Panc1 (cell line): ENCODE measurements at regions not wholly inside any gene's neighbourhood (a gene's known extent, or its start where the extent isn't known, plus 50 kb on each side); places are given as distances from the start of the nearest gene placed in this dataset.

Experiments
- POLR2AphosphoS5 ChIP-seq: IDR thresholded peaks from 2 replicates; pipeline ENCODE4 v1.6.1; 2012; ENCODE audit warnings: mild to moderate bottlenecking, low read depth, low read length, moderate library complexity
- SIN3A ChIP-seq: IDR thresholded peaks from 2 replicates; pipeline ENCODE4 v1.6.1; 2012; ENCODE audit warnings: low read depth, mild to moderate bottlenecking, low read length, moderate library complexity, borderline replicate concordance; ENCODE audit not compliant: insufficient read depth
- TF ChIP-seq, protein P1 (sequence below): fragments of 450-650 bp; IDR thresholded peaks from 2 replicates; pipeline ENCODE4 v1.5.1; 2017; ENCODE audit warnings: mild to moderate bottlenecking
- TF ChIP-seq, protein P2 (sequence below), 2 experiments: IDR thresholded peaks; 2 replicates each; pipeline ENCODE4 v1.6.1; 2011 to 2012; ENCODE audit warnings: low read depth in 2 of 2, control low read depth in 1 of 2, low read length in 1 of 2, mild to moderate bottlenecking in 1 of 2, moderate library complexity in 1 of 2; ENCODE audit not compliant: insufficient read depth in 1 of 2

DNA sequence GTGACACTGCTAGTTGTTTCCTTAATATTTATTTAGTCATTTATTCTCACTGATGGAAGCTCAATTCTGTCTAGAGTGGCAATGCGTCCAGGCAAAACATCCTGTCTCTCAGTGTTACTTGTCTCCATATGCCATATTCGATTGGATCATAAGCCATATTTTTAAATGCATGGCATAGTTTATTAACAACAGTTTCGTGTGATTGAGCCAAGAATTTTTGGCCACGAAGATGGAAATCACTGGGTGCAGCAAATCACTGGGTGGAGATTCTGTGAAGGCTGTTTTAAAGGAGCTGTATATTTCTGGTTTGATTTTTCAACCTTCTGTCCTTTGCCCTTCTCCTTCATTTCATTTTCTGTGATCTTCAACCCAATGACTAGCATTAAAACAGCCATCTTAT lies 205.2 kb downstream of the JRKL start:
- TF ChIP-seq, protein P1, sequence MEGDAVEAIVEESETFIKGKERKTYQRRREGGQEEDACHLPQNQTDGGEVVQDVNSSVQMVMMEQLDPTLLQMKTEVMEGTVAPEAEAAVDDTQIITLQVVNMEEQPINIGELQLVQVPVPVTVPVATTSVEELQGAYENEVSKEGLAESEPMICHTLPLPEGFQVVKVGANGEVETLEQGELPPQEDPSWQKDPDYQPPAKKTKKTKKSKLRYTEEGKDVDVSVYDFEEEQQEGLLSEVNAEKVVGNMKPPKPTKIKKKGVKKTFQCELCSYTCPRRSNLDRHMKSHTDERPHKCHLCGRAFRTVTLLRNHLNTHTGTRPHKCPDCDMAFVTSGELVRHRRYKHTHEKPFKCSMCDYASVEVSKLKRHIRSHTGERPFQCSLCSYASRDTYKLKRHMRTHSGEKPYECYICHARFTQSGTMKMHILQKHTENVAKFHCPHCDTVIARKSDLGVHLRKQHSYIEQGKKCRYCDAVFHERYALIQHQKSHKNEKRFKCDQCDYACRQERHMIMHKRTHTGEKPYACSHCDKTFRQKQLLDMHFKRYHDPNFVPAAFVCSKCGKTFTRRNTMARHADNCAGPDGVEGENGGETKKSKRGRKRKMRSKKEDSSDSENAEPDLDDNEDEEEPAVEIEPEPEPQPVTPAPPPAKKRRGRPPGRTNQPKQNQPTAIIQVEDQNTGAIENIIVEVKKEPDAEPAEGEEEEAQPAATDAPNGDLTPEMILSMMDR, result no peak
- TF ChIP-seq SIN3A (no peak), POLR2AphosphoS5 (no peak)
- TF ChIP-seq, protein P2, sequence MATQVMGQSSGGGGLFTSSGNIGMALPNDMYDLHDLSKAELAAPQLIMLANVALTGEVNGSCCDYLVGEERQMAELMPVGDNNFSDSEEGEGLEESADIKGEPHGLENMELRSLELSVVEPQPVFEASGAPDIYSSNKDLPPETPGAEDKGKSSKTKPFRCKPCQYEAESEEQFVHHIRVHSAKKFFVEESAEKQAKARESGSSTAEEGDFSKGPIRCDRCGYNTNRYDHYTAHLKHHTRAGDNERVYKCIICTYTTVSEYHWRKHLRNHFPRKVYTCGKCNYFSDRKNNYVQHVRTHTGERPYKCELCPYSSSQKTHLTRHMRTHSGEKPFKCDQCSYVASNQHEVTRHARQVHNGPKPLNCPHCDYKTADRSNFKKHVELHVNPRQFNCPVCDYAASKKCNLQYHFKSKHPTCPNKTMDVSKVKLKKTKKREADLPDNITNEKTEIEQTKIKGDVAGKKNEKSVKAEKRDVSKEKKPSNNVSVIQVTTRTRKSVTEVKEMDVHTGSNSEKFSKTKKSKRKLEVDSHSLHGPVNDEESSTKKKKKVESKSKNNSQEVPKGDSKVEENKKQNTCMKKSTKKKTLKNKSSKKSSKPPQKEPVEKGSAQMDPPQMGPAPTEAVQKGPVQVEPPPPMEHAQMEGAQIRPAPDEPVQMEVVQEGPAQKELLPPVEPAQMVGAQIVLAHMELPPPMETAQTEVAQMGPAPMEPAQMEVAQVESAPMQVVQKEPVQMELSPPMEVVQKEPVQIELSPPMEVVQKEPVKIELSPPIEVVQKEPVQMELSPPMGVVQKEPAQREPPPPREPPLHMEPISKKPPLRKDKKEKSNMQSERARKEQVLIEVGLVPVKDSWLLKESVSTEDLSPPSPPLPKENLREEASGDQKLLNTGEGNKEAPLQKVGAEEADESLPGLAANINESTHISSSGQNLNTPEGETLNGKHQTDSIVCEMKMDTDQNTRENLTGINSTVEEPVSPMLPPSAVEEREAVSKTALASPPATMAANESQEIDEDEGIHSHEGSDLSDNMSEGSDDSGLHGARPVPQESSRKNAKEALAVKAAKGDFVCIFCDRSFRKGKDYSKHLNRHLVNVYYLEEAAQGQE (IDR thresholded peaks at IDR 0.05; ENCODE audit: insufficient read depth in 1 of 2, low read depth in 2 of 2, low read length in 1 of 2), result no peak
